Colonic mucosa (tissue), 4 donors: ENCODE measurements at regions not wholly inside any gene's neighbourhood (a gene's known extent, or its start where the extent isn't known, plus 50 kb on each side); places are given as distances from the start of the nearest gene placed in this dataset.

ENCODE experiments used
- DNase-seq: peaks from one replicate; pipeline ENCODE4 v3.0.0-alpha.2; 2020
- H3K27ac ChIP-seq: fragments of 200-600 bp; one replicate; pipeline ENCODE4 v1.8.0; 2021
- H3K27me3 ChIP-seq: fragments of 200-600 bp; one replicate; pipeline ENCODE4 v1.8.0; 2021
- H3K36me3 ChIP-seq: fragments of 200-600 bp; one replicate; pipeline ENCODE4 v1.8.0; 2021
- H3K4me1 ChIP-seq: fragments of 200-600 bp; one replicate; pipeline ENCODE4 v1.8.0; 2021; ENCODE audit warnings: mild to moderate bottlenecking
- H3K4me3 ChIP-seq: fragments of 200-600 bp; one replicate; pipeline ENCODE4 v1.8.0; 2021
- H3K9ac ChIP-seq, 2 donors: one replicate each; pipeline ENCODE4 v1.7.0; 2013; ENCODE audit warnings: control low read depth in 2 of 2, low read depth in 2 of 2, low read length in 2 of 2
- H3K9me3 ChIP-seq: fragments of 200-600 bp; one replicate; pipeline ENCODE4 v1.8.0; 2021
- intact Hi-C: fragments of 100-400 bp; cut with DNase I; formaldehyde crosslinking; loops from one replicate; pipeline ENCODE4 v1.14.1; 2022
- TF ChIP-seq, protein P1 (sequence below): fragments of 200-600 bp; IDR thresholded peaks from one replicate; pipeline ENCODE4 v1.8.0; 2022; ENCODE audit warnings: antibody characterized with exemption, mild to moderate bottlenecking
- donor health status: healthy.
- donor health status: DM: no; HTN: no; CAD: no.
- donor health status: DM: no; HTN: no; CAD: no.

GRCh38 chrX:809081-809480 lies 178.5 kb downstream of the SHOX start:
- H3K9ac ChIP-seq: no peak overlapping the region
- DNase-seq: no peak
- no peak overlapping the region for H3K27ac ChIP-seq
- TF ChIP-seq, protein P1, sequence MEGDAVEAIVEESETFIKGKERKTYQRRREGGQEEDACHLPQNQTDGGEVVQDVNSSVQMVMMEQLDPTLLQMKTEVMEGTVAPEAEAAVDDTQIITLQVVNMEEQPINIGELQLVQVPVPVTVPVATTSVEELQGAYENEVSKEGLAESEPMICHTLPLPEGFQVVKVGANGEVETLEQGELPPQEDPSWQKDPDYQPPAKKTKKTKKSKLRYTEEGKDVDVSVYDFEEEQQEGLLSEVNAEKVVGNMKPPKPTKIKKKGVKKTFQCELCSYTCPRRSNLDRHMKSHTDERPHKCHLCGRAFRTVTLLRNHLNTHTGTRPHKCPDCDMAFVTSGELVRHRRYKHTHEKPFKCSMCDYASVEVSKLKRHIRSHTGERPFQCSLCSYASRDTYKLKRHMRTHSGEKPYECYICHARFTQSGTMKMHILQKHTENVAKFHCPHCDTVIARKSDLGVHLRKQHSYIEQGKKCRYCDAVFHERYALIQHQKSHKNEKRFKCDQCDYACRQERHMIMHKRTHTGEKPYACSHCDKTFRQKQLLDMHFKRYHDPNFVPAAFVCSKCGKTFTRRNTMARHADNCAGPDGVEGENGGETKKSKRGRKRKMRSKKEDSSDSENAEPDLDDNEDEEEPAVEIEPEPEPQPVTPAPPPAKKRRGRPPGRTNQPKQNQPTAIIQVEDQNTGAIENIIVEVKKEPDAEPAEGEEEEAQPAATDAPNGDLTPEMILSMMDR: no peak
- H3K27me3 ChIP-seq: no peaks in the 10 kb centered on the region
- H3K36me3 ChIP-seq: no peaks in the 10 kb centered on the region
- intact Hi-C loops: no loop called here
- no peaks in the 10 kb centered on the region for H3K9me3 ChIP-seq
- H3K4me3 ChIP-seq: no peak overlapping the region
- H3K4me1 ChIP-seq: no peaks in the 10 kb centered on the region

- H3K36me3 ChIP-seq: no peaks in the 10 kb centered on the region
- TF ChIP-seq, protein P1: no peak
- no peak for DNase-seq
- no peak overlapping the region for H3K27ac ChIP-seq
- H3K9ac ChIP-seq: no peak overlapping the region
- intact Hi-C loops: no loop called here
- H3K9me3 ChIP-seq: no peaks in the 10 kb centered on the region
- no peak overlapping the region for H3K4me3 ChIP-seq
- H3K4me1 ChIP-seq: no peaks in the 10 kb centered on the region
- no peaks in the 10 kb centered on the region for H3K27me3 ChIP-seq
Measured at GRCh38 chrX:806586-806985, 176.0 kb downstream of the SHOX start.

DNA sequence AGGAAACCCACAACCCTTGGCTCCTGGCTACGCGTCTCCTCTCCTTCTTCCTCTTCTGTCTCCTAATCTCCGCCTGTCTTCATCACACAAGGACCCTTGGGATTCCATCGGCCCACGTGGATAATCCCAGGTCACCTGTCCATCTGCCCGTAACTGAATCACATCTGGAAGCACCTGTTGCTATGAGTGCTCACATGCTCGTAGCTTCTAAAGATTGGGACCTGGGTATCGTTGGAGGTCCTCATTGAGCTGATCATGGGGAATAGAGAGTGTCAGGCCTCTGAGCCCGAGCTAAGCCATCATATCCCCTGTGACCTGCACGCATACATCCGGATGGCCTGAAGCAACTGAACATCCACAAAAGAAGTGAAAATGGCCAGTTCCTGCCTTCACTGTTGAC lies 175.4 kb downstream of the SHOX start:
- Histone ChIP-seq H3K27me3 (no peaks in the 10 kb centered on the region), H3K9me3 (no peaks in the 10 kb centered on the region), H3K9ac (no peak overlapping the region), H3K27ac (no peak overlapping the region), H3K4me1 (no peaks in the 10 kb centered on the region), H3K4me3 (no peak overlapping the region), H3K36me3 (no peaks in the 10 kb centered on the region)
- TF ChIP-seq, protein P1: no peak
- DNase-seq: no peak
- intact Hi-C loops: no loop called here

DNA sequence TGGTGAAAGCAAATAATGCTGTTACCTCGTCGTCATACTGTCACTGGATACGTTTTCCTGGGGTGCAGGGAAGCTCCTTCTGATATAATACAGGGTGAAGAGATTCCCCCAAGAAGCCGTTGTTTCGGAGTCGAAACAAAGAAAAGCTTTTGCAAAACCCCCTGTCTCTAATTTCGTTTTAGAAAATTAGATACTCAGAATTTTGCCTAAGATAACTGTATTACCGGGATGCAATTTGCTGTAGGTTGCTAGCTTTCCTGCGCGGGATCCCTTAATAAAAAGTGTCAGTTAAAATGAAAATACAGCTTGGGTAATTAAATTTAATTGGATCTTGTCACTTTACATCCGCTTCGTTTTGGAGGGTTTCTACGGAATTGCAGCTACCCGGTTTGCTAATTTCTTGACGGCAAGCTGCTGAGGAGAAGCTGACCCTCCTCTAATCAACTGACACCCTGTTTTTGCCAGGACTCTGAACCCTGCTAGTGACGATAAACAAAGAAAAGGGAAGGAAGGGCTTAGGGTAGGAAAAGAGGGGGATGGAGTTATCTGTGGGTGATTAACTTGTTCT lies 174.6 kb downstream of the SHOX start:
- Histone ChIP-seq H3K27ac (no peak overlapping the region), H3K4me3 (no peak overlapping the region), H3K4me1 (no peaks in the 10 kb centered on the region), H3K36me3 (no peaks in the 10 kb centered on the region), H3K9me3 (no peaks in the 10 kb centered on the region), H3K9ac (no peak overlapping the region), H3K27me3 (no peaks in the 10 kb centered on the region)
- intact Hi-C loops: no loop called here
- TF ChIP-seq, protein P1: no peak
- peak; percentile 2 for DNase-seq

GRCh38 chrX:802846-803245 lies 172.3 kb downstream of the SHOX start:
- DNase-seq: peak; percentile 9

More at GRCh38 chrX:802846-803245, 172.3 kb downstream of the SHOX start:
- Histone ChIP-seq H3K27me3 (no peaks in the 10 kb centered on the region), H3K36me3 (no peaks in the 10 kb centered on the region), H3K9ac (no peak overlapping the region), H3K9me3 (no peaks in the 10 kb centered on the region), H3K27ac (no peak overlapping the region), H3K4me1 (no peaks in the 10 kb centered on the region), H3K4me3 (no peak overlapping the region)
- TF ChIP-seq, protein P1: no peak
- intact Hi-C loops: no loop called here
